ENCODE measurements at regions not wholly inside any gene's neighbourhood (a gene's known extent, or its start where the extent isn't known, plus 50 kb on each side); places are given as distances from the start of the nearest gene placed in this dataset.

GRCh38 chr6:56888687-56889086 is 66.2 kb upstream of the BEND6 start:
- Histone ChIP-seq H3K9me3 (ENCODE audit: control insufficient read depth in 1 of 2, insufficient read depth in 1 of 2, low read depth in 1 of 2, low read length in 2 of 2) (no peaks in the 10 kb centered on the region), H3K4me2 (ENCODE audit: low read length) (no peak overlapping the region), H4K20me1 (ENCODE audit: insufficient read depth) (no peaks in the 10 kb centered on the region), H3K9ac (ENCODE audit: low read length) (no peak overlapping the region), H3K27me3 (ENCODE audit: insufficient read depth, low read length) (no peaks in the 10 kb centered on the region), H3K4me1 (ENCODE audit: control insufficient read depth in 1 of 2, insufficient read depth in 2 of 2, low read length in 2 of 2) (peaks cover 0 to 16% of the 10 kb centered on the region in 2 experiments; a peak in 2 of 4 replicates), H3K4me3 (replicated peaks in 1 of 2; ENCODE audit: low read depth in 1 of 2, low read length in 2 of 2) (no peak overlapping the region), H3K36me3 (ENCODE audit: control insufficient read depth in 1 of 2, insufficient read depth in 2 of 2, low read length in 2 of 2) (peaks cover 3 to 16% of the 10 kb centered on the region in 2 experiments; a peak in 2 of 4 replicates), H3K79me2 (ENCODE audit: insufficient read depth, low read length) (peaks cover 8% of the 10 kb centered on the region; the same call in 1 of the 2 replicates), H3K9me2 (ENCODE audit: insufficient read depth) (no peaks in the 10 kb centered on the region), H2AFZ (ENCODE audit: low read depth, low read length, poor library complexity, severe bottlenecking) (no peak overlapping the region), H3K27ac (ENCODE audit: low read depth, low read length) (no peak overlapping the region)
- ChIA-PET CTCF (interaction anchor here (6.8 kb wide), 1 partner anchor 14 kb away, joined by 55 read pairs; no protein-coding TSS in a partner anchor), POLR2A (no interaction called here), RAD21 (ENCODE audit: low non-redundant PET in 1 of 2, low total read pairs in 2 of 2, uncharacterized antibody in 2 of 2, unreplicated experiment in 2 of 2) (no interaction called here)
- intact Hi-C loops (cut with micrococcal nuclease), result no loop called here
- no TSS peak for BruUV-seq (replicated peaks)
- no peak for DNase-seq (ENCODE audit: low read depth, low spot score)
- no peak for TF ChIP-seq CBX3 (IDR thresholded peaks at IDR 0.05; ENCODE audit: low read depth)
- TF ChIP-seq SIN3A (IDR thresholded peaks at IDR 0.05; ENCODE audit: low read depth), result no peak
- no peak for TF ChIP-seq ZFX (IDR thresholded peaks at IDR 0.05)
- no peak for TF ChIP-seq REST (IDR thresholded peaks at IDR 0.05; ENCODE audit: low read depth)
- TF ChIP-seq MAX (IDR thresholded peaks at IDR 0.05), result no peak
- TF ChIP-seq YY1 (IDR thresholded peaks at IDR 0.05; ENCODE audit: extremely low read depth, insufficient replicate concordance, low read depth, low read length), result no peak
- TF ChIP-seq POLR2A (IDR thresholded peaks at IDR 0.05; ENCODE audit: borderline replicate concordance, extremely low read depth, insufficient read depth, insufficient read length), result no peak
- TF ChIP-seq FOSL1 (IDR thresholded peaks at IDR 0.05; ENCODE audit: low read depth), result no peak
- no peak for TF ChIP-seq ELF1 (IDR thresholded peaks at IDR 0.05; ENCODE audit: borderline replicate concordance, low read depth)
- no peak for TF ChIP-seq CTCF (IDR thresholded peaks at IDR 0.05 in 2 of 3, conservative IDR thresholded peaks at IDR 0.05 in 1 of 3; ENCODE audit: borderline replicate concordance in 1 of 3, insufficient read depth in 1 of 3, low read depth in 2 of 3, low read length in 2 of 3)
- TF ChIP-seq EZH2 (IDR thresholded peaks at IDR 0.05), result no peak
- TF ChIP-seq ZNF274 (IDR thresholded peaks at IDR 0.05; ENCODE audit: low read depth, low read length), result no peak
- no peak for TF ChIP-seq TCF7L2 (IDR thresholded peaks at IDR 0.05; ENCODE audit: borderline replicate concordance, extremely low read depth, insufficient read depth, insufficient read length)
- no peak for TF ChIP-seq POLR2AphosphoS5 (IDR thresholded peaks at IDR 0.05; ENCODE audit: low read depth, low read length)
- no peak for TF ChIP-seq EZH2phosphoT487 (IDR thresholded peaks at IDR 0.05; ENCODE audit: borderline replicate concordance)
- no peak for TF ChIP-seq SRF (IDR thresholded peaks at IDR 0.05; ENCODE audit: low read depth)
- no peak for TF ChIP-seq ZBTB33 (IDR thresholded peaks at IDR 0.05; ENCODE audit: extremely low read depth, insufficient replicate concordance, low read length)
- TF ChIP-seq EGR1 (IDR thresholded peaks at IDR 0.05; ENCODE audit: low read depth), result no peak
- no peak for TF ChIP-seq RAD21 (IDR thresholded peaks at IDR 0.05; ENCODE audit: low read depth)
- ATAC-seq, result no peak
